Panc1 (cell line): ENCODE measurements at regions not wholly inside any gene's neighbourhood (a gene's known extent, or its start where the extent isn't known, plus 50 kb on each side); places are given as distances from the start of the nearest gene placed in this dataset.

Experiments used
- ATAC-seq: fragments of 200-7000 bp; cut with Tn5 transposase; 2 replicates; pipeline ENCODE4 v1.9.1; 2020; ENCODE audit warnings: mild to moderate bottlenecking, moderate library complexity
- BruUV-seq: library from RNA; stranded (reverse); fragments of 400-500 nt; replicated peaks from 2 replicates; lab custom pipeline; 2021; lab: Mats Ljungman, UMichigan
- CTCF ChIA-PET: fragments of 300-600 bp; sonication (Branson Sonifier 250); formaldehyde crosslinking; loops from one replicate; lab custom pipeline; 2022; ENCODE audit warnings: antibody characterized with exemption; lab: Charles Lee
- POLR2A ChIA-PET: fragments of 300-600 bp; sonication (Branson Sonifier 250); formaldehyde crosslinking; loops from one replicate; lab custom pipeline; 2022; ENCODE audit warnings: antibody characterized with exemption; lab: Charles Lee
- DNase-seq: peaks from one replicate; pipeline ENCODE4 v3.0.0-alpha.2; 2010; ENCODE audit warnings: low read depth, low spot score
- H3K27ac ChIP-seq: 2 replicates; pipeline ENCODE4 v1.5.1; 2011; ENCODE audit warnings: mild to moderate bottlenecking, low read length, inconsistent platforms
- H3K27me3 ChIP-seq: fragments of 200-500 bp; sonication (Bioruptor generic); 2 replicates; pipeline ENCODE4 v1.6.0; 2014; ENCODE audit warnings: low read length, inconsistent platforms; ENCODE audit not compliant: control insufficient read depth, insufficient read depth
- H3K36me3 ChIP-seq: fragments of 200-500 bp; sonication (Bioruptor generic); 2 replicates; pipeline ENCODE4 v1.5.1; 2014; ENCODE audit warnings: inconsistent platforms, mild to moderate bottlenecking, low read length, moderate library complexity; ENCODE audit not compliant: control insufficient read depth, insufficient read depth
- H3K4me1 ChIP-seq: 2 replicates; pipeline ENCODE4 v1.5.1; 2011; ENCODE audit warnings: inconsistent platforms, mild to moderate bottlenecking, low read length, moderate library complexity; ENCODE audit not compliant: control insufficient read depth, insufficient read depth
- H3K4me3 ChIP-seq, 2 experiments: 2 replicates each; pipeline ENCODE4 v1.5.1; 2011 to 2012; ENCODE audit warnings: low read depth in 2 of 2, low read length in 2 of 2, mild to moderate bottlenecking in 2 of 2, inconsistent platforms in 1 of 2, moderate library complexity in 1 of 2
- H3K9me3 ChIP-seq: fragments of 200-500 bp; sonication (Bioruptor generic); 2 replicates; pipeline ENCODE4 v1.5.1; 2014; ENCODE audit warnings: low read depth, mild to moderate bottlenecking, inconsistent platforms, low read length, moderate library complexity; ENCODE audit not compliant: control insufficient read depth, insufficient read depth
- POLR2AphosphoS5 ChIP-seq: IDR thresholded peaks from 2 replicates; pipeline ENCODE4 v1.6.1; 2012; ENCODE audit warnings: mild to moderate bottlenecking, low read depth, low read length, moderate library complexity
- SIN3A ChIP-seq: IDR thresholded peaks from 2 replicates; pipeline ENCODE4 v1.6.1; 2012; ENCODE audit warnings: low read depth, mild to moderate bottlenecking, low read length, moderate library complexity, borderline replicate concordance; ENCODE audit not compliant: insufficient read depth
- TCF7L2 ChIP-seq: IDR thresholded peaks from 2 replicates; pipeline ENCODE4 v1.6.1; 2011; ENCODE audit warnings: mild to moderate bottlenecking, low read depth, low read length, inconsistent platforms
- in situ Hi-C: cut with HindIII; loops from 2 replicates; pipeline ENCODE4 v1.10.0; 2016; ENCODE audit warnings: low sequenced_read_pairs, low pct_unique_long_range_greater_than_20kb
- intact Hi-C: fragments of 100-400 bp; cut with micrococcal nuclease; formaldehyde crosslinking; loops from one replicate; pipeline ENCODE4 v1.10.0; 2022; ENCODE audit not compliant: unreplicated experiment
- TF ChIP-seq, protein P1 (sequence below): fragments of 450-650 bp; IDR thresholded peaks from 2 replicates; pipeline ENCODE4 v1.5.1; 2017; ENCODE audit warnings: mild to moderate bottlenecking
- TF ChIP-seq, protein P2 (sequence below), 2 experiments: IDR thresholded peaks; 2 replicates each; pipeline ENCODE4 v1.6.1; 2011 to 2012; ENCODE audit warnings: low read depth in 2 of 2, control low read depth in 1 of 2, low read length in 1 of 2, mild to moderate bottlenecking in 1 of 2, moderate library complexity in 1 of 2; ENCODE audit not compliant: insufficient read depth in 1 of 2

GRCh38 chr4:130073145-130073790 lies 977.3 kb downstream of the C4orf33 start:
- no peak for TF ChIP-seq POLR2AphosphoS5
- TF ChIP-seq TCF7L2: no peak
- no peak for TF ChIP-seq SIN3A
- TF ChIP-seq, protein P1, sequence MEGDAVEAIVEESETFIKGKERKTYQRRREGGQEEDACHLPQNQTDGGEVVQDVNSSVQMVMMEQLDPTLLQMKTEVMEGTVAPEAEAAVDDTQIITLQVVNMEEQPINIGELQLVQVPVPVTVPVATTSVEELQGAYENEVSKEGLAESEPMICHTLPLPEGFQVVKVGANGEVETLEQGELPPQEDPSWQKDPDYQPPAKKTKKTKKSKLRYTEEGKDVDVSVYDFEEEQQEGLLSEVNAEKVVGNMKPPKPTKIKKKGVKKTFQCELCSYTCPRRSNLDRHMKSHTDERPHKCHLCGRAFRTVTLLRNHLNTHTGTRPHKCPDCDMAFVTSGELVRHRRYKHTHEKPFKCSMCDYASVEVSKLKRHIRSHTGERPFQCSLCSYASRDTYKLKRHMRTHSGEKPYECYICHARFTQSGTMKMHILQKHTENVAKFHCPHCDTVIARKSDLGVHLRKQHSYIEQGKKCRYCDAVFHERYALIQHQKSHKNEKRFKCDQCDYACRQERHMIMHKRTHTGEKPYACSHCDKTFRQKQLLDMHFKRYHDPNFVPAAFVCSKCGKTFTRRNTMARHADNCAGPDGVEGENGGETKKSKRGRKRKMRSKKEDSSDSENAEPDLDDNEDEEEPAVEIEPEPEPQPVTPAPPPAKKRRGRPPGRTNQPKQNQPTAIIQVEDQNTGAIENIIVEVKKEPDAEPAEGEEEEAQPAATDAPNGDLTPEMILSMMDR: no peak
- TF ChIP-seq, protein P2, sequence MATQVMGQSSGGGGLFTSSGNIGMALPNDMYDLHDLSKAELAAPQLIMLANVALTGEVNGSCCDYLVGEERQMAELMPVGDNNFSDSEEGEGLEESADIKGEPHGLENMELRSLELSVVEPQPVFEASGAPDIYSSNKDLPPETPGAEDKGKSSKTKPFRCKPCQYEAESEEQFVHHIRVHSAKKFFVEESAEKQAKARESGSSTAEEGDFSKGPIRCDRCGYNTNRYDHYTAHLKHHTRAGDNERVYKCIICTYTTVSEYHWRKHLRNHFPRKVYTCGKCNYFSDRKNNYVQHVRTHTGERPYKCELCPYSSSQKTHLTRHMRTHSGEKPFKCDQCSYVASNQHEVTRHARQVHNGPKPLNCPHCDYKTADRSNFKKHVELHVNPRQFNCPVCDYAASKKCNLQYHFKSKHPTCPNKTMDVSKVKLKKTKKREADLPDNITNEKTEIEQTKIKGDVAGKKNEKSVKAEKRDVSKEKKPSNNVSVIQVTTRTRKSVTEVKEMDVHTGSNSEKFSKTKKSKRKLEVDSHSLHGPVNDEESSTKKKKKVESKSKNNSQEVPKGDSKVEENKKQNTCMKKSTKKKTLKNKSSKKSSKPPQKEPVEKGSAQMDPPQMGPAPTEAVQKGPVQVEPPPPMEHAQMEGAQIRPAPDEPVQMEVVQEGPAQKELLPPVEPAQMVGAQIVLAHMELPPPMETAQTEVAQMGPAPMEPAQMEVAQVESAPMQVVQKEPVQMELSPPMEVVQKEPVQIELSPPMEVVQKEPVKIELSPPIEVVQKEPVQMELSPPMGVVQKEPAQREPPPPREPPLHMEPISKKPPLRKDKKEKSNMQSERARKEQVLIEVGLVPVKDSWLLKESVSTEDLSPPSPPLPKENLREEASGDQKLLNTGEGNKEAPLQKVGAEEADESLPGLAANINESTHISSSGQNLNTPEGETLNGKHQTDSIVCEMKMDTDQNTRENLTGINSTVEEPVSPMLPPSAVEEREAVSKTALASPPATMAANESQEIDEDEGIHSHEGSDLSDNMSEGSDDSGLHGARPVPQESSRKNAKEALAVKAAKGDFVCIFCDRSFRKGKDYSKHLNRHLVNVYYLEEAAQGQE (IDR thresholded peaks at IDR 0.05; ENCODE audit: insufficient read depth in 1 of 2, low read depth in 2 of 2, low read length in 1 of 2): no peak
- intact Hi-C loops (no loop called here), in situ Hi-C loops (no loop called here)
- ChIA-PET CTCF (no interaction called here), POLR2A (no interaction called here)
- H3K4me1 ChIP-seq: no peaks in the 10 kb centered on the region
- no TSS peak for BruUV-seq
- H3K9me3 ChIP-seq: no peaks in the 10 kb centered on the region
- ATAC-seq (no peak), DNase-seq (no peak)
- no peaks in the 10 kb centered on the region for H3K36me3 ChIP-seq
- no peaks in the 10 kb centered on the region for H3K27me3 ChIP-seq
- H3K27ac ChIP-seq: no peak overlapping the region
- no peak overlapping the region for H3K4me3 ChIP-seq

DNA sequence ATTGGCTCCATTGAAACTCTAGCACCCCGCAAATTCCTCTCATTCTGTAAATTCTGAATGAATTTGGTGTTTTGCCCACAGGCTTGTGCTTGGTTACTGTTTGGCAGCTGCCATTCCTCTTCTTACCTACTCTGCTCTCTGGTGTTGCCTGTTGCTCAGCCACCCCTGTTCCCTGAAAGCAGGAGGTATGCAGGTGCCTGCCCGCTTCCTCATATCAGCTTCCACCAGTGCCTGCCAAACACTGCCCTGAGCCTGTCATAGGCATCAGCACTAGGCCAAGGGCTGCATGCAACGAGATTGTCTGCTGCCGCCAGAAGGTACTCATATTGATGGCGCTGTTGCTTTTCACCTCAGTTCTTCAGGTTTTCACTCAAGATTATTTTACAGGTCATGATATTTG lies 978.1 kb downstream of the C4orf33 start:
- Histone ChIP-seq H3K9me3 (no peaks in the 10 kb centered on the region), H3K36me3 (no peaks in the 10 kb centered on the region), H3K4me3 (no peak overlapping the region), H3K27ac (no peak overlapping the region), H3K4me1 (no peaks in the 10 kb centered on the region), H3K27me3 (no peaks in the 10 kb centered on the region)
- ATAC-seq: no peak
- DNase-seq: no peak
- intact Hi-C loops: no loop called here
- BruUV-seq: no TSS peak
- in situ Hi-C loops: no loop called here
- ChIA-PET CTCF (no interaction called here), POLR2A (no interaction called here)
- no peak for TF ChIP-seq SIN3A
- TF ChIP-seq, protein P1: no peak
- no peak for TF ChIP-seq TCF7L2
- no peak for TF ChIP-seq POLR2AphosphoS5
- TF ChIP-seq, protein P2 (IDR thresholded peaks at IDR 0.05; ENCODE audit: insufficient read depth in 1 of 2, low read depth in 2 of 2, low read length in 1 of 2): no peak
